GM18502 (cell line): ENCODE measurements at regions not wholly inside any gene's neighbourhood (a gene's known extent, or its start where the extent isn't known, plus 50 kb on each side); places are given as distances from the start of the nearest gene placed in this dataset.

Experiments
- ATAC-seq: cut with Tn5 transposase; IDR thresholded peaks from one replicate; pipeline ENCODE4 v1.9.1; 2021; ENCODE audit warnings: mild to moderate bottlenecking; ENCODE audit not compliant: unreplicated experiment, poor library complexity

DNA sequence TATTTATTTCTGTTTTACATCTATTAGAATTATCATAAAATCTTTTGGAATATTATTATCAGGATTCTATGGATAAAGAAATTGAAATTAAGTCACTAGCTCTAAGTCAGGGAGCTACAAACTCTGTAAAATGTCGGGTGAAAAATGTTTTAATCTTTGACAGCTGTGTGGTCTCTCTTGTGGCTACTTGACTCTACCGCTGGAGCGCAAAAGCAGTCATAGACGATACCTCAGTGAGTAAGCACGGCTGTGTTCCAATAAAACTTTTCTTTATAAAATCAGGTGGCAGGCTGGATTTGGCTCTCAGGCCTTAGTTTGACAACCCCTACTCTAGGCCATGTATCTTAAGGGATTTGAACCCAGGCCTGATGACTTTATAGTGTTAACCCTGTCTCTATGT, 88.5 kb upstream of the PFN2 start:
- no peak for ATAC-seq

DNA sequence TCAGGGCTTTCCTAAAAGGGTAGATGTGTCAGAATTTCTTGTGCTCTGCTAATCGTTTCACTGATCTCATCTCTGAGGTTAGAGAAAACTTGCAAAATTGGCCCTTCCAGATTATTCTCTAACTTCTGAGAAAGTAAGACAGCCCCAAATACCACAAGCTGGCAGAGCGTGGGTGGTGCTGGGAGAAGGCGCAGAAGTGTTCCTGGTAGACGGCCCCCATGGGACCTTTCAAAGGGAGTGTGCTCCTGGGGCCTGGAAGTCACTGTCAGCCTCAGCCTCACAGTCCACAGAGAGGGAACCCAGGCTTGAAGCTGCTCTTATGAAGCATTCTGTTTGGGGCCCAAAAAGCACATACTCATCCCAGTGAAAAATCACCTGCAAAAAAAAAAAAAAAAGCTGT, 86.5 kb upstream of the PFN2 start:
- no peak for ATAC-seq

DNA sequence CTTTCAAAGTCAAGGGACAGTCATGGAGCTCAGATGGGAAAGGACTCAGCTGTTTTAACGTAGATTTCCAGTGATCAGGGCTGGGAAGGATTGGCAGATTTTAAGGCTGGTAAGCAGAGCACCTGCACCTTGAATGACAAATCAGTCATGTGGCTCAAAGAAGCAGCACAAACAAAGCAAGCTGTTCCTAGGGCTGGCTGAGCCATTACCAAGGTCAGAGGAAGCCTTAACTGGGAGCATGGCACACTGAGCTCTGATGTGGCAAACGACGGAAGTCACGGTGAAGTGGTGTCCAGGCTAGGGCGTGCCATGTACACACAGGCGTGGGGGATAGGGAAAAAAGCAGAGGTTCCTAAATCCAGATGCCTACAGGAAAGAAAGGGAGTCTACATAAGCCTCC, 84.6 kb upstream of the PFN2 start:
- no peak for ATAC-seq

DNA sequence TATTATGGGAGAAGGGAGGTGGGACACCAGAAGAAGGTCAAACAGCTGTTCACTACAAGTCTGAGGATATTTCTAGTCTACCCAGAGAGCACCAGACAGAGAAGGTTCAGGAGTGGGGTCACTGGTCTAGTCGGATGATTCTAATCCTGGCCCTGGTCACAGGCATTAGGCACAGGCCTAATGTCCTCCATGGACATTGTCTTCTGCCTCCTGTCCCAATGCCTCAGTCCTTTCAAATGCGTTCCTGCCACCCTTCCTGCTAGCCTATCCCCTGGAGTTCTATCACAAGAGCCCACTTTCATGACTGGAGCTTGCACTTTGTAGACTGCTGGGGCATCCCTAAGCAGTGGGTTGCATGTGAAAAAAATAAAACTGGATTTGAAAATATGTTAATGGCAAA, 83.9 kb upstream of the PFN2 start:
- no peak for ATAC-seq

DNA sequence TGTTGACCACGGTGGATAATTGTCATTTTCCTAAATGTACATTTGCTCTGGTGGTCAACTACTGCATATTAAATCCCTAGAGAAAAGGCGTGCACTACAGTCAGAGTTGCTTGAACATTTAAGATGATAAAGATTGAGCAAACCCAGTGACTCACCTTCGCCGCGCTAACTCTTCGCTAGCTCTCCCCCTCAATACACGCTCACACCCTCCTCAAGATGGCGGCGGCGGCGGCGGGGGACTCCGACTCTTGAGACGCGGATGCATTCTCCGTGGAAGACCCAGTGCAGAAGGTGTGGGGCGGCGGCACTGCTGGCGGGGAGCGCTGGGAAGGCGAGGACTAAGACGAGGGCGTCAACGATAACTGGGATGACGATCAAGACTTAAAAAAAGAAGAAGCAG, 79.8 kb upstream of the PFN2 start:
- no peak for ATAC-seq

DNA sequence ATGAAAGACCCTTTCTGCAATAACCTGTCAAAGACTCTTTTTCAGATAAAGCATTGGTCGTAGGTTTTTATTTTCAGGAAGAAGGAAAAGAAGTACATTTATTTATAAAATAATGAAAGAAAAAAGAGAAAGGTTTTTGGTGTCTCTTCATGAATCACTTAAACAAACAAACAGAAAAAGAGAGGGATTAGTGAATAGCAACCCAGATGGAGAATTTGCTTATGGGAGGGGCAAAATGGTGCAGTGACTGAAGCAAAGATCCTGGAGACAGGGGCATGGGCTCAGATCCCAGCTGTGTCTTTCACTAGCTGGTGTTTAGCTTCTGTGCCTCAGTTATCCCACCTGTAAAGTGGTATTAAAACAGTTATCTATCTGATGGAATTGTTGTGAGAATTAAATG, 78.6 kb upstream of the PFN2 start:
- ATAC-seq, result no peak

DNA sequence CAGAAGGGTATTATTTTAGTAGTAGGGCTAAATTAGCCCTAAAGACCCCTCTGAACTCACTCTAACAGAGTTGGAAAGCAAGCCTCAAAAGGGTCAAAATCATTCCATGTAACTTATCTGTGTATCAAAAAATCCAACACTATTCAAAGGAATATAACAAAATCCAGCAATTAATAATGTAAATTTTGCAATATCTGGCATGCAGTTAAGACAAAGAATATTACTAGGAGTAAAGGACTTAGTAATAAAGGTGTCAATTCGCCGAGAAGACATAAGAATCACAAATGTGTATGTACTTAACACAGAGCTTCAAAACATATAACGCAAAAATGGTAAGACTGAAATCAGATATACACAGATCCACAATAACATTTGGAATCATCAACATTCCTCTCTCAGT, 71.2 kb upstream of the PFN2 start:
- no peak for ATAC-seq

DNA sequence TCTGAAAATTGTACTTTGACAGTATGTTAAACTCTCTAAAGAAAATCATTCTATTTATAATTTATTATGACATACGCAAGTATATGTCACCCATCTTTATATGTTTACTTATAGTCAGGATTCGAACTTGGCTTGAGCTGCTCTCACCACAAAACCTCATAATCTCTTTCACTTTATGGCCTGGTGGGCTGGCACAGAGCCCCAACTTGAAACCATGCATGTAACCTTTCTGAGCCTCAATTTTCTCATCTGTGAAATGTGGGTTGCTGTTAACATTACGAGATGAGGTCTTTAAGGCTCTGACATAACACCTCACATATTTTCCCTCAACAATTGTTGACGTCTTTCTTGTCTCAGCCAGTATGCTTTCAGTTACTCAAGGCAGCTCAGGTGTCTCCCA, 69.4 kb upstream of the PFN2 start:
- ATAC-seq, result no peak

DNA sequence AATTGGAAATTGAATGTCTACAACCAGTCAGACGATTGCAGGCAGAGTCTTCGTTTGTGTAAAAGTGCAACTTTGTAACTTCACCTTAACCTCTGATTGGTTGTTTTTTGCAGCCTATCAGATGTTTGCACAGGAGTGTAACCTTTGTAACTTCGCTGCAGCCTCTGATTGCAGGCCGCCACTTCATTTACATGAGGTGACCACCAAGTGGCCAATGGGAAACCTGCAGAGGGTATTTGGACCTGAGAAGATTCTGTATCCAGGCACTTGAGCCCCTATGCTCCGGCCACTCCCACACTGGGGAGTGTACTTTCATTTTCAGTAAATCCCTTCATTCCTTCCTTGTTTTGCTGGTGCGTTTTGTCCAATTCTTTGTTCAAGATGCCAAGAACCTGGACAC, 68.1 kb upstream of the PFN2 start:
- no peak for ATAC-seq

DNA sequence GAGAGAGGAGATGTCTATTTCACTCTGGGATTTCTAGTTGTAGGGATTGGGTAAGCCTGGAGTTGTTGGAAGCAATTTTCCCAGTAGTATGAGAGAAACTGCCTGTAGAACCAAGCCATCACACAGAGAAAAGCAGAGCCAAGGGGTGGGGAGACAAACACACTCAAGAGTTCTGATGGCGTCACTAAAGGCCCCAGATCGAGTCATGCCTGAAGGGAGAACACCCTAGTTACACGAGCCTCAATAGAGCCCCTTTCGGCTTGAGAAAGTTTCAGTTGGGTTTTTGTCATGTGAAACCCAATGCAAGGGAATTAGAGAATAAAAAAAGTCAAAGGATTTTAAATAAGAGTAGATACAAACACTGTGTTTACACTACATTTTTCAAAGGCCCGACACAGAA, 66.1 kb upstream of the PFN2 start:
- no peak for ATAC-seq

DNA sequence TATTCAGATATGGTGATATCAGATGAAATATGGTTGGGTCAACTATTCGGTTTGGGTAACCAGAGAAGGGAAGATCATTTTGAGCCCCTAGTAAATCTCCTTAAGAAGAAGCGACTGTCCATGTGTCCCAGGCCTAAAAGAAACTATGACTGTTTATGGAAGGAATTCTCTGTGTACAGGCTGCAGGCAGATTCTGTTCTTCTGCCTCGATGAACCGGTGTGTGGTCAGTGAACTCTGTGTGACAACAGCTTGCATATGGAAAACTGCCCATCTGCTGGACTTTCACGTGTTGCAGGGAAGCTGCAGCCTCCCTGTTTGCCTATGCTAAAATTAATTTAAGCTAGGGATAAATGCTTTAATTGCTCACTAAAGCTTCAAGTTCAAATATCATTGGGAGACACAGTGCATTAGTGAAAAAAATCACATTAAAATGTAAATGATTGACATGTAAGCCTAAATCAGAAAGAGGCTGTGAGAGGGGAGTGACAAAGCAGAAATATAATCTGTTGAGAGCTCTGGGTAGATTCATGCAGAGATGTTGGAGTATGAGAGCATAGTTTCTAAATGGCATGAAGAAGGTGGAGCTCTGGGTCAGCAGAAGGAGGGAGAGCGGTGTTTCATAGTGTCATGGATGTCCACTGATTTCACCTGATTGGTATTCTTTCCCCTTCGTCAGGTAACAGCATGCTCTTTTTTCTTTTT, 65.4 kb upstream of the PFN2 start:
- ATAC-seq, result no peak

DNA sequence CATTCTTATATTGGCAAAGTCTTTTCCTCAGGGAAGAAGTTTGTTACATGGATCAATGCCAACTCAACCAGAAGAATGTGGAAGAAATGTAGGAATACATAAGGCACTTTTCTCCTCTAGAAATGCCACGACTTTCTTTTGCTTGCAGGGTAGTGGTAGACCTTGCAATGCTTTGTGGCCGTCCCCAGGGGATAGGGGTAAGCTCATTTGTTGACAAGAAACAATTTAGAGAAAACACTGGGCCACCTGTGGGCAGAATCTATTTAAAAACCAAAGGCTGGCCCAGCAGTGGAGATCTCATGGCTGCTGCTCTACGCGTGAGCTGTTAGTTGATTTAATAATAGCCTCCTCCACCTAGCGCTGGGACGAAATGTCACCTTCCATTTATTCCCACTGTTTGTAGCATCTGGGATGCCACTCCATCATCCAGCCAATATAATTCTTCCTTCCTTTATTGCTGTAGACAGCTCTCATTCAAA, 64.6 kb upstream of the PFN2 start:
- no peak for ATAC-seq

DNA sequence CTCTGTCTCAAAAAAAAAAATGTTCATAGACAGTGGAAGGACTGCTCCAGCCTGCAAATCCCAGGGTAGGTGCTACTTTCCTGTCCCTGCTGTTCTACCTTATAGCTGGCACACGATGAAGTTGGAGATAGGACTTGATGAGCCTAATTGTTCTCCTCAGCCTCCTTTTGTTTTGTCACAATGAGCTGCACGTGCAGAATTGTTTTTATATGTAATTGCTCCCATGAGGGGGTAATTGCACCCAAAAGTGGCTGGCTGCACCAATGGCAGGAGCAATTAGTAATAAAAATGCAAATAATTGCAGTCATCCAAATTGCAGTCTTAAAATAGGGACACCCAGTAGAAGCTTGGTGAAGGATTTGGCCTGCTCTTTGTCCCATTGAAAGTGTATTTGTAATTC, 63.0 kb upstream of the PFN2 start:
- ATAC-seq, result no peak

DNA sequence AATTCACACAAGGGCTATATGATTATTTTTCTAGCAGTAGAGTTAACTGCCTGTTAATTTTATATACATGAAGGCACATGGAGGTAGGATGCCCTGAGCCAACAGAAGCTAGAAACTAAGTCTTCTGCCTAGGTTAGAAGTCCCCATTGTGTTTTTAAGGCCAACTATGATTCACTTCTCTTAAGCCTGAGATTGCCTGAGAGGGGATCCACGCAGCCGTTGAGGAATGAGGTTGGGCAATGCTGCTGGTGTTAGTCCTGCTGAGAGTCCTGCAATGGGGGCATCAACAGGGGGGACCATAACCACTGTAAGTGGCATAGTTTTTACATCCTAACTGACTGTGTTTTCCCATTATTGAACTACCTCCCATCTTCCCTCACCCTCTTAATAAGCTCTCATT, 60.1 kb upstream of the PFN2 start:
- no peak for ATAC-seq

DNA sequence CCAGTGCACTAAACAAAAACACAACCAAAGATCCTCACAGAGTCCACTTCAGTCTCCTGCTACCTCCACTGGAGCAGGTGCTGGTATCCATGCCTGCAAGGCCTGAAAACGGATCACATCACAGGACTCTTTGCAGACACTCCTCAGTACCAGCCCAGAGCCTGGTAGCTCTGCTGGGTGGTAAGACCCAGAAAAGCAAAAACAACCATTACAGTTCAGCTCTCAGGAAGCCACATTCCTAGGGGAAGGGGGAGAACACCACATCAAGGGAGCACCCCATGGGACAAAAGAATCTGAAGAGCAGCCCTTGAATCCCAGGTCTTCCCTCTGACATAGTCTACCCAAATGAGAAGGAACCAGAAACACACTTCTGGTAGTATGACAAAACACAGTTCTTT, 52.5 kb upstream of the PFN2 start:
- ATAC-seq, result no peak

DNA sequence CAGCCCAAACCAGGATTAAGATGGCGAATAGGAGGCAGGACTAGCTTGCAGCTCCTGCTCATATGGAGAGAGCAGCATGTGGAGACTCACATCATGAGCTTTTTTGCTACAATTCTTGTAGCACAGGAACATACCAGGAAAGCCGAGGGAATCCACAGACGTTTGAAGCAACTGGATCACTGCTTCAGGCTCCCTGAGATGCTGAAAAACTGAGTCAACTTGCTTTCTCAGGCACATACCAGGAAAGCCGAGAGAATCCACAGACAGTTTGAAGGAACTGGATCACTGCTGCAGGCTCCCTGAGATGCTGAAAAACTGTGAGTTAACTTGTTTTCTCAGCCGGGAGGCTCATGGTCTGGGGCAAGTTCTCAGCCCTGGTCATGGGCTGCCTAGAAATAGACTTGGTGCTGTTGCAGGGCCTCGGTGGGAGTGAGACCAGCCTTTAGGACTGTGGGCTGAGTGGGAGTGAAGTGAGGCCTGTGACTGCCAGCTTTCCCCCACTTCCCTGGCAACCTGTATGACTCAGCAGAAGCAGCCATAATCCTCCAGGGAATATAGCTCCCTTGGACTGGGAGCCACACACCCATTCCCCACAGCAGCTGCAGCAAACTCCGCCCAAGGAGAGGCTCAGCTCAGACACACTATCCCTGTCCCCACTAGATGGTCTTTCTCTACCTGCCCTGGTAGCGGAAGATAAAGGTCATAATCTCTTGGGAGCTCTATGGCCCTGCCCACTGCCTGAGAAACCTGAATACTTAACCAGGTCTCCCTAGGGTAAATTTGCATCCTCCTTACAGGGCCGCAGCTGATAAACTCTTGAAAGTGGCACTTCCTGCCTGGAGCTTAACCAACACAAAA, 51.9 kb upstream of the PFN2 start:
- ATAC-seq, result peak; percentile 69

DNA sequence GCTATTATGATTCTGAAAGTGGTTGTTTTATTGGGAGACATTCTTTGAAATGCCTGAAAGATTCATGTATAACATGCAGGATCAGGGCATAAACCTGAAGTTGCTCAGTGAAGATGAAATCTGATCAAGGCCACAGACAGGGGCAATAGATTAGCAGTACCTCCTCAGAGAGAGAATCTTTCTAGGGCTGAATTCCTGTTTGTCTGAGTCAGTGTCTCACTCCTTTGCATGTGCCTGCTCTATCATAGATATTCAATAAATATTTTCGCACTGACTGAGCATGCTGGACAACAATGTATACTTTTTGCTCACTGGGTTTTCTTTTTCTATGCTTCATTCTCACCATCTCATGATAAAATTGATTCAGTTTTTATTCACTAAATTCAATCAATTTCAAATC, 49.8 kb upstream of the PFN2 start:
- ATAC-seq, result no peak
